ENCODE measurements at regions not wholly inside any gene's neighbourhood (a gene's known extent, or its start where the extent isn't known, plus 50 kb on each side); places are given as distances from the start of the nearest gene placed in this dataset.
"Not testable (repeated sequence)": the region's sequence is repeated elsewhere in the genome, so short reads cannot be mapped to it uniquely, and the experiment has no call there.

DNA sequence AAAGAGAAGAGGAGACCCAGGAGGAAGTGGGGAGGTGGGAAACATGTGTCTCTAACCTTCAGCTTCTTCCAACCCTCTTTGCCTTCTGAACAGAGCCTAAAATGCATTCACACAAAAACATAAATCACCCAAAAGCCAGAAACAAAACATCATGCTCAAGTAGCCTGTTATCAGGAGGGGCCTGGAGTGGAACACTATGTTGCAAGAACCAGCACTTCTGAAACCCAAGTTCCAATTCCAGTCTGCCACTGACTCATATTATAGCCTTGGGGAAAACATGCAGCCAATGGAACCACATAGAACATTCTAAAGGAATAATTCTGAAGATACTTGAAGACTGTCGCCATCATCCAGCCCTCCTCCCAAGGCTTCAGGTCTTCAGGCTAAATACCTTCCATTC, 169.8 kb upstream of the PLXNC1 start:
- DNase-seq (ENCODE audit: low read depth in 2 of 2, low spot score in 1 of 2): no peak

DNA sequence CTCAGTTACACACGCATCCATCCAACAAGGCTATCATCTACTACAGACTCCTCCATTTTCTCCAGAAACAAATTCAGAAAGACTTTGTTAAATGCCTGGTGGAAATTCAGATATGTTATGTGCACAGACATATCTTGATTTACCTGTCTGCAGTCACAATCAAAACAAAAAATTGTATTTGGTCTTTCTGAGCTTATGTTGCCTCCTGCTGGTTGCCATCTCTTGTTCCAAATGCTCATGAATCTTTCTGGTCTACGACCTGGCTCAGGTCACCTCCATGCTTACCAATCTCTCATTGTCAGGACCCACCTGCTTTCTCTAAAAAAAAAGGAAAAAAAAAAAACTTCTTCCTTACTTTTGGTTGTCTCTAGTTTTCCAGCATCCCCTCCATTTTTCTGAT, 169.2 kb upstream of the PLXNC1 start:
- DNase-seq (ENCODE audit: low read depth in 2 of 2, low spot score in 1 of 2): no peak

DNA sequence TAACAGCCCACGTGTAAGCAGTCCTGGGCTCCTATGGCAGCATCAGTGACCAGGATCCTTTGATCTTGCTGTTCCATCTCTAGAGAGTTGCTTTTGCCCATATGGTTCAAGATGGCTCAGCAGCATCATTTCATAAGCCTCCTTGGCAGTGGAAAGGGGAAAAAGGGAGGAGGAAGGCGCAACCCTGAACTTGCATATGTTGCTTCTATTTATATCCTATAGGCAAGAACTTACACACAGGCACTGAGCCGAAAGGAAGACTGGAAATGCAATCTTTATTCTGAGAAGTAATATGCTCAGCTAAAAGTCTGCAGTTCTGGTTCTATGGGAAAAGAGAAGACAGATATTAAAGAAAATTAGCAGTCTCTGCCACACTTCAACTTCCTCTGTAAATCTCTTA, 167.7 kb upstream of the PLXNC1 start:
- no peak for DNase-seq (ENCODE audit: low read depth in 2 of 2, low spot score in 1 of 2)

DNA sequence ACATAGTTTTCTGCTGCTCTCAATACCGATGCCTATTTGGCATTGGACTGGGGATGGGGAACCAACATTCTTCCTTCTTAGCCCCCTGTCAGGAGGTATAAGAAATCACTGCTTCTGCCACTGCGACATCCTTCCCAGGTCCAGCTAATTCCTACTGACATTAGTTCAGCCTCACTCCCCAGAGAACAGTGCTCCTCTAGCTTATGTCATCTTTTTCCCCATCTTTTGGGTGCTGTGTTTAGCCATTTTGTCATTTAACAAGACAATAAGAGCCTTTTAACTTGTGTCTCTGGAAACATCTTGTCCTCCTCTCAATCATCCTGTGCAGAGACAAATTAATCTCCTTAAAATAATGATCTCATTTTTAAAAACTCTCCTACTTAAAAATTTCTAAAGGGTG, 167.0 kb upstream of the PLXNC1 start:
- no peak for DNase-seq (ENCODE audit: low read depth in 2 of 2, low spot score in 1 of 2)

DNA sequence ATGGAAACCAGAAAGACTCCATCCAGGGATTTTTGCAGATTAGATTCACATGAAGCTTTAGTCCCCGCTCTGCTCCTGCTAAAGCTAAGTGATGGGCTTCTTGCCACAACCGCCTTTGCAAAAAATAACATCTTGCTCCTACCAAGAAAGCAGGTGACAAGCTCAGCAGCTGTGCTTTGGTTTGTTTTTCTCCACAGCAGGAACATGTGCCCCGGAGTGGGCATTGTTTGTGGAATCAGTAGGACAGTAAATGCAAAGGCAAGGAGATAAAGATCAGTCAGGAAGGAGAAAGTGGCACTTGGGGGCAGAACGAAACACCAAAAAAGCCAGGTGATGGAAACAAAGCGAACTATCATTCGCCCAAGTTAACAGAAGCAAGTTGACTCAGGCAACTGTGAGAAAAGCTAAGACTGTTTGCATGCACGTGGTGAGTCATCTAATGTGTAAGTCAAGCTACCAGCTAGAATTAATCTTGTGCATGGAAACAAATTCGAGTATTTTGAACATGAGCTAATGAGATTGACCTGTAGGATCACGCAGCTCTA, 165.5 kb upstream of the PLXNC1 start:
- no peak for DNase-seq (ENCODE audit: low read depth in 2 of 2, low spot score in 1 of 2)

DNA sequence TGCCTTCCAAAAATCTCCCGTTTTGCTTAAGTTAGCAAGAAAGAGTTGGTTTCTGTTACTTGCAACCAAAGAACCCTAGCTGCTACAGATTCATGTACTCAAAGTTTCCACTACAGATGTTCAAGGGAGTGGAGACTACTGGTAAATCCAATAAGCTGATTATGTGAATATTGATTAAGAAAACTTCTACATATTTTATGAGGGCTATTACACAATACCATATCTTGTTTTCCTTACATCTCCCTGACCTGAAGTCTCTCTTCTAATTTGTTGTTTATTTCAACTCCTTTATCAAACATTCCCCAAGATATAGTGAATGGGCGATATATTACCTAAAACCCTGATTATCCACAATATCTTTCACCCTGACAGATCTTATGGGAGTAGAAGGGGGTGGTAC, 164.4 kb upstream of the PLXNC1 start:
- no peak for DNase-seq (ENCODE audit: low read depth in 2 of 2, low spot score in 1 of 2)

DNA sequence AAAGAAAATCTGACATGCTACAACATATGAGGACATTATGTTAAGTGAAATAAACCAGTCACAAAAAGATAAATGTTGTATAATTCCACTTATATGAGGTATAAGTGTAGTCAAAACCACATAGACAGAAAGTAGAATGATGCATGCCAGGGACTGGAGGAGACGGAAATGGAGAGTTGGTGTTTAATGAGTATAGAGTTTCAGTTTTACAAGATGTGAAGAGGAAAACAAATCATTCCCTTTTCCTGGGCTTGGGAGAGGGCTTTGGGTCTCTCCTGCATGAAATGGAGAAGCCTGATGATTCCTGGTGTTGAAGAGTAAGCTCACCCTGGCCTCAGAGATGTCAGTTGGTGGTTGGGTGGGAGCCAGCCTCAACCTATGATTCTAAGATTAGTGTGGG, 158.4 kb upstream of the PLXNC1 start:
- no peak for DNase-seq (ENCODE audit: low read depth in 2 of 2, low spot score in 1 of 2)

DNA sequence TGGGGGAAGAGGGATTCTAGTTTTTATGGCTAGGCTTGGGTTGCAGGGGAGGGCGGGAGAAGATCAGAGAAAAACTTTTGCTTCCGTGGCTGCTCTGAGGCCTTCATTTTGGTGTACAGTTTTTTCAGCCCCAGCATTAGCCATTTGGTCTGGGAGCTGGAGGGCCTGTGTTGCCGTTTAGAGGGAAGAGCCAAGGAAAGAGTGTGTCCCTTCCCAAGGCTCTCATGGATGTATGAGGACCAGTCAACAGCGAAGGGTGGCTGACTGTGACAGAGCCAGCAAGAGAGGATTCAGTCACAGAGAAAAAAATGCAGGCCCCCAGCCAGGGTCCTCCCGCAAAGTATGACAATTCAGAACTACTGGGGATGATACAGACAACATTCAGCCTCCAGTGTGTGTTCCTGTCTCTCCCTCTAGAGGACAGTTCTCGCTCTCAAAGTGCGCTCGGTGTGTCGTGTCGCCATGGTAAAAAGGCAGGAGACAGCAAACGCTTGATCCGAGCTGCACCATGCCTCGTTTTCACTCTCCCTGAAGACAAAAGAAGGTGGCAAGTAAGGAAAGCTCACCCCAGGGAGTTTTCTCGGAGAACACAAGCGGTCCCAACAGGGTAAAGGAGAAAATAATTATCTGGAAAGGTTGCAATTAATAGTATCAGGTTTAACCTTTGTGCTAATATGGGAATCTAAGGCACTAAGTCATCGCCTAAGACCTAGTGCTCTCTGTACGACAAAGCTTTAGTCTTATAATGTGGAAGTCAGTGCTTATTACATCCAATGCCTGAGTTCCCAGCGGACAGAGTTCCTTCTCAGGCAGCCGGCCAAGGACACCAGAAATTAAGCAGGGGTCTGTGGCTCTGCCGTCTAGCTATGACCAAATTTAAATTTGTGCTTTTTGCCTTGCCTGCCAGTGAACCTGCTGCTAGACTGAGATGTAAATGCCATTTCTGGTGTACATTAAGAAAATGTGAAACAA, 157.3 kb upstream of the PLXNC1 start:
- no peak for DNase-seq (ENCODE audit: low read depth in 2 of 2, low spot score in 1 of 2)

DNA sequence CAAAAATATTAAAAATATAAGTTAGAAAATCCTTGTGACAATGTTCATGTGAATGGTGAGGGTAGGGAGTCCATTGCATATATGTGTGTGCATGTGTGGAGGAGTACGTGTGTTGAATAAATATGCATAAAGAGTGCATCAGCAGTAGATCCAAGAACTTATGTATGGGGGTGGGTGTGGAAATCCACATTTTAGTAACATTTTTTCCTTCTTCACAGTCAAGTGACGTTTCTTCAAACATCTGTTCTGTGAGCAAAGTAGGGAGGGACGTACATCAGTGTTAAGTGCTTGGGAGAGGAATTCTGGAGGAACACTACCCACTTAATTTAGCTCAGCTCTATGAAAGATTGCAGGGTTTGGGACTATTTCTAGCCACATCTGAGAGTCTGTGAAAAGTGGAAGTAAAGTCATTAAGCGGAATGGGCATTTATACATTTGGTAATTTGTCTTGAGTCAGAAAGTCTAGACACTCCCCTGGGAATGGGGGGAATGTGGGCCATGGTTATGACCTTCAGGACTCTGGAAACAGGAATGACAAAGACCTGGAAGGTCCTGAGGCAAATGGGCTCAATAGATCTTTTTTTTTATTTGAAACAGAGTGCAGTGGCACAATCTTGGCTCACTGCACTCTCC, 156.4 kb upstream of the PLXNC1 start:
- DNase-seq (ENCODE audit: low read depth in 2 of 2, low spot score in 1 of 2): no peak

DNA sequence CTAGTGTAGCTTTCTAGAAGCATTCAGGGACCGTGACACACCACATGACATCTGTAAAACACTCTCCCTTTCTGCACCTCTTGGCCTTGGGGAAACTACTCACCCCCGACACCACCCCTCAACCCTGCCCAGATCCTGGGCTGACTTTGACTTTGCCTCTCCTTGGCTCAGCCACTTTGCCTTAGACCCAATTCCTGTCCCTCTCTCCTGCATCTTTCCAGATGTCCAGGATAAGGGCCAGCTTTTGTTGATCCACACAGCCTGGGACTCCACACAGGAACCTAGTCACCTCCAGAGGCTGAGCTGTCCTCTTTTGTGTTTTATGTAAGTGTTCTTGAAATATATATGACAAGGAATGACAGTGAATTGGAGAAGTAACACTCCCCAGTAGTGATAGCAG, 153.7 kb upstream of the PLXNC1 start:
- DNase-seq (ENCODE audit: low read depth in 2 of 2, low spot score in 1 of 2): no peak

DNA sequence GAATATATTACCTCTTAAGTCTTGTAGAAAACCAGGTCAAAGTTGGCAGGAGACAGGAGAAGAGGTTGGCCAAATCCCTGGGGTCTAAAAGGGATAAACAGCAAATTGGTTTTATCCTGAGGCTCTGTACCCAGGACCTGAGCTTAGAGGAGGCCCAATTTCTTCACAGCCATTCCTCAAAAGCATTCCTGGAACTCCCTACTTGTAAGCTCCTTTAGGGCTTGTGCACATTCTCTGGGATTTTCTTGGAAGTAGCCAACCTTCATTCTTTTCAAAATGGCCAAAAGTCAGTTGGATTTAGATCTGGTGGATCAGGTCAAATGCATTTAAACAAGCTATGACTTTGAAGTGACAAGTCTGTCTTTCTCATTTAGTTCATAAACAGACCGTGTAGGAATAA, 152.1 kb upstream of the PLXNC1 start:
- no peak for DNase-seq (ENCODE audit: low read depth in 2 of 2, low spot score in 1 of 2)

DNA sequence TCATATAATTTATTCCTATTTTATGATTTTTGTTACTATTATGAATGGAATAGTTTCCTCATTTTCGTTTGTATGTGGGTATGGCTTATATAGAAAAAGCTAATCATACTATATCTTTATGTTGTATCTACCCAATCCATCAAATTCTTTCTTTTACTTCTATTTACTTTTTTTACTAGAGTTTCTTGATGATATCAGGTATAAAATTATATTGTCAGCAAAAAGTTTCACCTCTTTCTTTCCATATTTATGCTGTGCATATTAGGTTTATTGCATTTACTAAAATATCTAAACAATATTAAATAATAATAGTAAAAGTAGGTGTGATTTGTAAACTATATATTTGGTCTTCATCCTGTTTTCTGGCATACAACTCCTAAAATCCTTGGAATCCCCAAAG, 146.7 kb upstream of the PLXNC1 start:
- no peak for DNase-seq (ENCODE audit: low read depth in 2 of 2, low spot score in 1 of 2)

DNA sequence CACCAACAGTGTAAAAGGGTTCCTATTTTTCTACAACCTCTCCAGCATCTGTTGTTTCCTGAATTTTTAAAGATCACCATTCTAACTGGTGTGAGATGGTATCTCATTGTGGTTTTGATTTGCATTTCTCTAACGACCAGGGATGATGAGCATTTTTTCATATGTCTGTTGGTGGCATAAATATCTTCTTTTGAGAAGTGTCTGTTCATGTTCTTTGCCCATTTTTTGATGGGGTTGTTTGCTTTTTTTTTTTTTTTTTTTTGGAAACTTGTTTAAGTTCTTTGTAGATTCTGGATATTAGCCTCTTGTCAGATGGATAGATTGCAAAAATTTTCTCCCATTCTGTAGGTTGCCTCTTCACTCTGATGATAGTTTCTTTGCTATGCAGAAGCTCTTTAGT, 145.5 kb upstream of the PLXNC1 start:
- DNase-seq (ENCODE audit: low read depth in 2 of 2, low spot score in 1 of 2): not testable (repeated sequence)

DNA sequence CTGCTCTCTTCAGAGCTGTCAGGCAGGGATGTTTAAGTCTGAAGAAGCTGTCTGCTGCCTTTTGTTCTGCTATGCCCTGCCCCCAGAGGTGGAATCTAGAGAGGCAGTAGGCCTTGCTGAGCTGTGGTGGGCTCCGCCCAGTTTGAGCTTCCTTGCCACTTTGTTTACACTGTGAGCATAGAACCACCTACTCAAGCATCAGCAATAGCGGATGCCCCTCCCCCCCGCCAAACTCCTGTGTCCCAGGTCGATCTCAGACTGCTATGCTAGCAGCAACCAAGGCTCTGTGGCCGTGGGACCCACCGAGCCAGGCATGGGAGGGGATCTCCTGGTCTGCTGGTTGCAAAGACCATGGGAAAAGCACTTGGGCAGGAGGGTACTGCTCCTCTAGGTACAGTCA, 140.5 kb upstream of the PLXNC1 start:
- peak in 1 of 2 donors; percentile 31 for DNase-seq (ENCODE audit: low read depth in 2 of 2, low spot score in 1 of 2)

DNA sequence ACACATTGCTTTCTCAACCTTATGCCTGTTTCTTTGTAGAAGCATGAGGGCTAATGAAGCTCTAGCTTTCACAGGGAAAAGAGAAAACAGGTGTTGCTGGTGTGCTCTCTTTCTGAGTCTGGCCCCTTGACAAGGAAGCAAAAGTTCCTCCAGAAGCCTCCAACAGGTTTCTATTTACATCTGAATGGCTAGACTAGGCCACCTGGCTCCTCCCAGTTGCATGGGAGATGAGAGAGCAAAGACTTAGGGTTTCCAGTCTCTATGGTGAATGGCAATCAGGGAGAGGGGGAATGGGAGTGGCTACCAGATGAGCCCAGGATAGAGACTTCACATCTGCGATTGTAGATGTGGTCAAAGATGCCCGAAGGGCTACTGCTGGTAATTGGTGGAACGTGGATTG, 138.1 kb upstream of the PLXNC1 start:
- DNase-seq (ENCODE audit: low read depth in 2 of 2, low spot score in 1 of 2): no peak

DNA sequence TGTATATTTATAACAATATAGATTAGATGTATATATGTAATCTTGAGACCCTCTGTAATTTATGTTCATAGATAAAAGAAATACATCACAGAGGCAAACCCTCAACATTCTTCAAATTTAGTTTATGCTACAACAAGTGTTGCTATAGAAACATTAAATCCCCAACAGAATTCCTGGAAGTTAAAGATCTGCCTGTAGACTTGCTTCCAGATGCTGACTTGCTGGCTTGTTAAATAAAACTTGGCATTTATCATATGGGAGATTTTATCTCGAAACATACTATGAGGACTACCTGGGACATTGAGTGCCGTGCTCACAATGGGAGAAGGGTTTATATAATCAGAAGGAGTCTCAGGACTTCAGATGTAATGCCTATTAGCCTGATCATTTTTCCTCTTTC, 136.3 kb upstream of the PLXNC1 start:
- DNase-seq (ENCODE audit: low read depth in 2 of 2, low spot score in 1 of 2): no peak

DNA sequence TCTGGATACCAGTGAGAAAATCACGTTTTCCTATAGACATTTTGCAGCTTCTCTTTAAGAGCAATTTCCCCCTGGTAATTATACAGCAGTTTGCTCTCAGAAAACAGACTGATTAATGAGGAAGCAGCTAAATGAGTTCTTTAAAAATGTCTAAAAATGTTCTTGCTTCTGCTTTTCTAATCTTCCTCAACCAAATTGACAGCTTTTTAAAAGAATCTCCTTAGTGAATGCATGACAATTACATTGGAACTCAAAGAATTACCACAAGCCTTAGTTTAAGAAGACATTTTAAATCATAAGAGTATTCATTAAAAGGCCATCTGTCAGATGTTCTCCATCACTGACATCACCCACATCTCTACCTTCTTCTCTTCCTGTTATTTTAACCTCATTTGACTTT, 135.8 kb upstream of the PLXNC1 start:
- DNase-seq (ENCODE audit: low read depth in 2 of 2, low spot score in 1 of 2): no peak

DNA sequence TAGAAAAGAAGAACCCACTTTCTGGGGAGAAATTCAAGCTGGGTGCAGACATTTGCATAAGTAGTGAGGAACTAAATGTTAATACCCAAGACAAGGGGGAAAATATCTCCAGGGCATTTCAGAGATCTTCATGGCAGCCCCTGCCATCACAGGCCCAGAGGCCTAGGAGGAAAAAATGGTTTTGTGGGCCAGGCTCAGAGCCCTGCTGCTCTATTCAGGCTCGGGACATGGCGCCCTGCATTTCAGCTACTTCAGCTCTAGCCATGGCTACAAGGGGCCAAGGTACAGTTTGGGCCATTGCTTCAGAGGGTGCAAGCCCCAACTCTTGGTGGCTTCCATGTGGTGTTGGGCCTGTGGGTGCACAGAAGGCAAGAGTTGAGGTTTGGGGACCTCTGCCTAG, 131.1 kb upstream of the PLXNC1 start:
- DNase-seq (ENCODE audit: low read depth in 2 of 2, low spot score in 1 of 2): not testable (repeated sequence)

DNA sequence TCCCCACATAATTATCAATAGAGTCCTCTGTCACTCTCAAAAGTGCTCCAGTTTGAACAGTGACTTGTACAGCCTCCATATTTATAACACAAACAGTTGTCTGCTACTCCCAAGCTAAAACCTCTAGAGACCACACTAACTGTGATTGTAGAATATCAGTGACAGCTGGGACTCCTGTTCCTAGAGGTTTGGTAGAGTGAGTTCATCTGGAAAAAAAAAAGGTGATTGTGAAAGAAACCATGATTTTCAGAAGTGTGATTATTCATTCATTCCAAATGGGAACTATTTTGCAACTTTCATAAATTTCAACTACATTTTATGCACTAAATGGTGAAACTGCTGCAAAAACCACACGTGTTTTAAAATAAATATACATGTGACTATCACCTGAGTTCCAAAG, 128.0 kb upstream of the PLXNC1 start:
- no peak for DNase-seq (ENCODE audit: low read depth in 2 of 2, low spot score in 1 of 2)

DNA sequence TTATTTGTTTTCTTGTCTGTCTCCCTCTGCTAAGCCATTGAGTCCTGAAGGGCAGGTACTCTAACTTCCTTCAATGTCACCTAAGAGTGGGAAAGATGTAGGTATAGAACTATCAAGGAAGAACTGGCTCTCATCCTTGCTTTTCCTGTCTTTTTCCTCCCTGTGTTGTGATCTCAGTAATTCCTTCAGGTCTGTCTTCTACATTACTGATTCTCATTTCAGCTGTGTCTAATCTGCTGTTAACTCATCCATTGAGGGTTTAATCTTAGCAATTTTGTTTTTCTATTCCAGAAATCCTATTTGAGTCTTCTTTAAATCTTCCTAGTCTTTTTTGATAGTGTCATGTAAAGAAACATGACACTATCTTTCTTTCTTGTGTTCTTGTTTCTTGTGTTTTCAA, 124.5 kb upstream of the PLXNC1 start:
- DNase-seq (ENCODE audit: low read depth in 2 of 2, low spot score in 1 of 2): no peak

DNA sequence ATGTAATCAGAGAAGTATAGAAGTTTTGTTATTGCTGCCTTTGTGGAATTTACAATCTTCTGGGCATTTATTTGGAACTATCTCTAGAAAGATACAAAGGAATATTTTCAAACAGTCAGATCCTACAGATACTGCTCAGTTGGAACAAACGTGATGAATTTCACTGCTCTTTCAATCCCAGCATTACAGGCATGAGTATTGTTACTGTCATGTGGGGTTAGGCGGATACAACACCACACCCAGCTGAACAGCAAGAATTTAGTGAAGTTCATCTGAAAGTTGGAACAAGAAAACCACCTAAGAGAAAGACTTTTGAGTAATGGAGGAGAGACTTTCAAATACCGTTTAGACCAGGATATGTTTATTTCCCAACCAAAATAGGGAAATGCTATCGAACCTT, 123.3 kb upstream of the PLXNC1 start:
- DNase-seq (ENCODE audit: low read depth in 2 of 2, low spot score in 1 of 2): no peak

DNA sequence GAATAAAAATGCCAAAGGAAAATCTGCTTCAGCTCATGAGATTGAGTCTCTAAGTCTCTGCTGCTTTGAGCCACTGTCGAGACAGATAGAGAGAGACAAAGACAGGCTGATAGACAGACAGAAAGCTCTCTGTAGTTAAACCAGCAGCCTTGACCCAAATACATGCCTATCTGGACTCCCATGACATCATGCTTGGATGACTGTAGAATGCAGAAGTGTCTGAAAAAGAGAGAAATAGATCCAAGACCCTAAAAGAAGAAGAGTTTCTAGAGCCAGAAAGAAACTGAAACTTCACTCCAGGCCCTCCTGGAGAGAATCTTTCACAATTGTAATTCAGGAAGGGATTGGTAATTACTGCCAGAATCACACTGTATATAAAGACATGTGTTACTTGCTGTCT, 122.6 kb upstream of the PLXNC1 start:
- no peak for DNase-seq (ENCODE audit: low read depth in 2 of 2, low spot score in 1 of 2)

Data from stimulated activated CD8-positive, alpha-beta memory T cell treated with anti-CD3 and anti-CD28 coated beads, Interleukin-4, amount 100 ng/mL, for 1 hour (primary cell).